Gastrocnemius medialis (tissue), 4 donors: ENCODE measurements at regions not wholly inside any gene's neighbourhood (a gene's known extent, or its start where the extent isn't known, plus 50 kb on each side); places are given as distances from the start of the nearest gene placed in this dataset.

Experiments used
- ATAC-seq, 2 donors: fragments of 150-250 bp; one replicate each; pipeline ENCODE4 v1.9.1; 2016
- DNase-seq, 2 donors: peaks; one replicate each; pipeline ENCODE4 v3.0.0-alpha.2; 2019
- H3K27ac ChIP-seq, 4 donors: fragments of 200-600 bp; sonication (generic); 1 replicate in 1 of 4; 2 replicates in 3 of 4; pipeline ENCODE4 v1.5.1; 2016 to 2018; ENCODE audit warnings: mild to moderate bottlenecking in 2 of 4, moderate library complexity in 1 of 4
- H3K27me3 ChIP-seq, 3 donors: fragments of 200-600 bp; sonication (generic) in 2 of 3; 1 replicate in 1 of 3; 2 replicates in 2 of 3; pipeline versions ENCODE4 v1.5.1 to v1.6.0; 2016 to 2019; ENCODE audit warnings: mild to moderate bottlenecking in 1 of 3, moderate library complexity in 1 of 3
- H3K36me3 ChIP-seq, 2 donors: fragments of 200-600 bp; sonication (generic) in 1 of 2; one replicate each; pipeline ENCODE4 v1.5.1; 2017 to 2018
- H3K4me1 ChIP-seq, 2 donors: fragments of 200-600 bp; sonication (generic) in 1 of 2; one replicate each; pipeline ENCODE4 v1.5.1; 2016 to 2017; ENCODE audit warnings: mild to moderate bottlenecking in 2 of 2
- H3K4me3 ChIP-seq, 4 donors: fragments of 200-600 bp; sonication (generic) in 3 of 4; 1 replicate in 1 of 4; 2 replicates in 3 of 4; pipeline ENCODE4 v1.5.1; 2016 to 2019; ENCODE audit warnings: mild to moderate bottlenecking in 2 of 4
- H3K9me3 ChIP-seq, 3 donors: fragments of 200-600 bp; sonication (generic) in 2 of 3; 1 replicate in 1 of 3; 2 replicates in 2 of 3; pipeline ENCODE4 v1.5.1; 2016 to 2019
- POLR2A ChIP-seq, 2 donors: fragments of 450-650 bp; IDR thresholded peaks; one replicate each; pipeline ENCODE4 v1.6.1; 2017; ENCODE audit warnings: antibody characterized with exemption in 2 of 2, mild to moderate bottlenecking in 2 of 2, moderate library complexity in 2 of 2
- in situ Hi-C, 4 donors: fragments of 200-750 bp; cut with MboI; loops; one replicate each; pipeline versions ENCODE4 v1.15.0 to v1.8.0; 2017; ENCODE audit warnings: low sequenced_read_pairs in 4 of 4
- intact Hi-C: fragments of 100-400 bp; cut with DNase I; formaldehyde crosslinking; loops from one replicate; pipeline ENCODE4 v1.15.1; 2023; ENCODE audit warnings: low total_unique reads
- TF ChIP-seq, protein P1 (sequence below), 5 experiments: fragments of 450-650 bp in 3 of 5; fragments of 200-600 bp in 2 of 5; sonication (generic) in 2 of 5; IDR thresholded peaks in 4 of 5; conservative IDR thresholded peaks in 1 of 5; 1 replicate in 4 of 5; 2 replicates in 1 of 5; pipeline ENCODE4 v1.5.1; 2016 to 2019; ENCODE audit warnings: antibody characterized with exemption in 5 of 5, mild to moderate bottlenecking in 3 of 5, moderate library complexity in 3 of 5

DNA sequence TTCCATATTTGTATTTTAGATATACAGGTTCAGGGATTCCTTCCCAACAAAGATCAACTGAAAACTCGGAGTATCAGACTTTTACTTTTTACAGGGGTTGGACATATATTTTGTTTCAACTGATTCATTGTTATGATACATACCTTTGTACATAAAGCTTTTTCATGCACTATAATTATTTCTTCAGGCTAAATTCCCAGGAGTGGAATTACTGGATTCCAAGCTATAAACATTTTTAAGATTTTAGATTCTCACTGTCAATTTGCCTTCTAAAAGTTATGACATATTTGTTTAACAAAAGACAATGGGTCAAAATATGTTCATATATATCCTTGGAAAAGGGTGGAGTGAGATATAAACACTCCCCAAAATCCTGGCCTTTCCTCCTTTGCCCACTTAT lies 449.0 kb downstream of the PDCD6IP start:
- no peaks in the 10 kb centered on the region for H3K36me3 ChIP-seq
- intact Hi-C loops (no loop called here), in situ Hi-C loops (loop anchor here in 1 of 4 donors (10.0 kb wide), 1 partner anchor 63 kb away; no protein-coding TSS in a partner anchor)
- no peaks in the 10 kb centered on the region for H3K4me1 ChIP-seq
- H3K4me3 ChIP-seq = no peak overlapping the region
- no peaks in the 10 kb centered on the region for H3K27me3 ChIP-seq
- no peaks in the 10 kb centered on the region for H3K9me3 ChIP-seq
- no peak overlapping the region for H3K27ac ChIP-seq
- ATAC-seq = no peak
- TF ChIP-seq, protein P1, sequence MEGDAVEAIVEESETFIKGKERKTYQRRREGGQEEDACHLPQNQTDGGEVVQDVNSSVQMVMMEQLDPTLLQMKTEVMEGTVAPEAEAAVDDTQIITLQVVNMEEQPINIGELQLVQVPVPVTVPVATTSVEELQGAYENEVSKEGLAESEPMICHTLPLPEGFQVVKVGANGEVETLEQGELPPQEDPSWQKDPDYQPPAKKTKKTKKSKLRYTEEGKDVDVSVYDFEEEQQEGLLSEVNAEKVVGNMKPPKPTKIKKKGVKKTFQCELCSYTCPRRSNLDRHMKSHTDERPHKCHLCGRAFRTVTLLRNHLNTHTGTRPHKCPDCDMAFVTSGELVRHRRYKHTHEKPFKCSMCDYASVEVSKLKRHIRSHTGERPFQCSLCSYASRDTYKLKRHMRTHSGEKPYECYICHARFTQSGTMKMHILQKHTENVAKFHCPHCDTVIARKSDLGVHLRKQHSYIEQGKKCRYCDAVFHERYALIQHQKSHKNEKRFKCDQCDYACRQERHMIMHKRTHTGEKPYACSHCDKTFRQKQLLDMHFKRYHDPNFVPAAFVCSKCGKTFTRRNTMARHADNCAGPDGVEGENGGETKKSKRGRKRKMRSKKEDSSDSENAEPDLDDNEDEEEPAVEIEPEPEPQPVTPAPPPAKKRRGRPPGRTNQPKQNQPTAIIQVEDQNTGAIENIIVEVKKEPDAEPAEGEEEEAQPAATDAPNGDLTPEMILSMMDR (IDR thresholded peaks at IDR 0.05 in 4 of 5, conservative IDR thresholded peaks at IDR 0.05 in 1 of 5) = no peak
- TF ChIP-seq POLR2A (IDR thresholded peaks at IDR 0.05) = no peak
- DNase-seq = no peak

DNA sequence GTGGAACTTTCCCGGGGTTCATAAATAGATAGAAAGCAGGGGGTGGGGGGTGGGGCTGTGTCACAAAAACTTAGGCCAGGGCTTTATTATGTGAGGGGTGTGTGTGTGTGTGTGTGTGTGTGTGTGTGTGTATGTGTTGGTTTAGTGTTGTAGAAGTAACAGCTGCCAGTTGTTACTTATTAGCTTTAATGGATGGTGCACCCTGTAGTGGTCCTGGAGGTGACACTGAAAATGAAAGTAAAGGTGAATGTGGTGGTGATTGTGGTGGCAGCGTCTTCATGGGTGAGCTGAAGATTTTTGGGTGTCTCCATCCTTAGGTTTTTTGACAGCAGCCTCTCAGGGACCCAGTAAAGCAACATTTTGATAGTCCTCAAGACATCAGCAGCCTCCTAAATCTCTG lies 449.9 kb downstream of the PDCD6IP start:
- no peaks in the 10 kb centered on the region for H3K36me3 ChIP-seq
- no peak for ATAC-seq

DNA sequence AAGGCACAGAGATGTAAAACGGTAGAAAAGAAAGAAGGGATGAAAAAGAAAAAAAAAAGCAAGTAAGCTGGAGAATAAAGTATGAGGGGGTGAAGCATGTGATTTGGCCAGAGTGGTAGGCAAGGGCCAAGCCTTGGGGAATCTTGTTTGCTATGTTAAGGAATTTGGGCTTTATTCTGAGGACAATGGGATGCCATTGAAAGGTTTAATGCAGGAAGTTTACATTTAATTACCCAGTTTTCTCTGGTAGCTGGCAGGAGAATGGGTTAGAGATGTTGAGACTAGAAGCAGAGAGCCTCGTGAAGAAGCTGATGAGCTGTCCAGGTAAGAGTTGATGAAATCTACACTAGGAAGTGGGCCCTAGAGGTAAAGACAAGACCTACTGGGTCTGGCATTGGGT lies 455.9 kb downstream of the PDCD6IP start:
- Histone ChIP-seq H3K9me3 (no peaks in the 10 kb centered on the region), H3K4me3 (no peak overlapping the region), H3K27ac (no peak overlapping the region), H3K36me3 (no peaks in the 10 kb centered on the region), H3K27me3 (no peaks in the 10 kb centered on the region), H3K4me1 (no peaks in the 10 kb centered on the region)
- ATAC-seq = no peak
- in situ Hi-C loops = no loop called here
- DNase-seq = no peak
- TF ChIP-seq POLR2A (IDR thresholded peaks at IDR 0.05) = no peak
- TF ChIP-seq, protein P1 (IDR thresholded peaks at IDR 0.05 in 4 of 5, conservative IDR thresholded peaks at IDR 0.05 in 1 of 5) = no peak
- intact Hi-C loops = no loop called here

More for the DNA sequence above, 449.9 kb downstream of the PDCD6IP start:
- TF ChIP-seq, protein P1 (IDR thresholded peaks at IDR 0.05 in 4 of 5, conservative IDR thresholded peaks at IDR 0.05 in 1 of 5) = no peak
- TF ChIP-seq POLR2A (IDR thresholded peaks at IDR 0.05) = no peak
- DNase-seq = no peak
- intact Hi-C loops = no loop called here
- H3K27ac ChIP-seq = no peak overlapping the region
- no peaks in the 10 kb centered on the region for H3K9me3 ChIP-seq
- in situ Hi-C loops = loop anchor here in 1 of 4 donors (10.0 kb wide), 1 partner anchor 64 kb away; no protein-coding TSS in a partner anchor
- H3K27me3 ChIP-seq = no peaks in the 10 kb centered on the region
- no peaks in the 10 kb centered on the region for H3K4me1 ChIP-seq
- H3K4me3 ChIP-seq = no peak overlapping the region

DNA sequence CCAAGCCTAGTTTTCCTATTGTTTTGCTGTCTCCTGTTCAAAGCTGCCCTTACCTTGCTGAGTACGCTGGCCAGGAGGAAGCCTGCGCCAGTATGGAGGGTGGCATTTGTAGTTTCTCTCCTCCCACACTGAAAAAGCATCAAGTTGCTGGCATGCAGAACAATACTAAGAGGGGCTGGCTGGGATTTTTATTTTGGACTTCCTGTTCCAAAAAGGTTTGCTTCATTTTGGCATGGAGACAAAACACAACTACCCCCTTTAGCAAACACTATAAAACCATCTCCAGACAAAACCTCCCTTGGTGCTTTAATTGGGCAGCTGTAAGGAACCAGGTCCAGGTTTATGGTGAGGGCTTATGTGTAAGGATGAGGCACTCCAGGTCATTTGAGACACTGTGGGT lies 457.6 kb downstream of the PDCD6IP start:
- intact Hi-C loops (no loop called here), in situ Hi-C loops (no loop called here)
- no peak for TF ChIP-seq POLR2A (IDR thresholded peaks at IDR 0.05)
- TF ChIP-seq, protein P1 (IDR thresholded peaks at IDR 0.05 in 4 of 5, conservative IDR thresholded peaks at IDR 0.05 in 1 of 5) = no peak
- DNase-seq (no peak), ATAC-seq (no peak)
- H3K27me3 ChIP-seq = no peaks in the 10 kb centered on the region
- H3K9me3 ChIP-seq = no peaks in the 10 kb centered on the region
- H3K4me3 ChIP-seq = no peak overlapping the region
- no peaks in the 10 kb centered on the region for H3K4me1 ChIP-seq
- H3K27ac ChIP-seq = no peak overlapping the region
- no peaks in the 10 kb centered on the region for H3K36me3 ChIP-seq

DNA sequence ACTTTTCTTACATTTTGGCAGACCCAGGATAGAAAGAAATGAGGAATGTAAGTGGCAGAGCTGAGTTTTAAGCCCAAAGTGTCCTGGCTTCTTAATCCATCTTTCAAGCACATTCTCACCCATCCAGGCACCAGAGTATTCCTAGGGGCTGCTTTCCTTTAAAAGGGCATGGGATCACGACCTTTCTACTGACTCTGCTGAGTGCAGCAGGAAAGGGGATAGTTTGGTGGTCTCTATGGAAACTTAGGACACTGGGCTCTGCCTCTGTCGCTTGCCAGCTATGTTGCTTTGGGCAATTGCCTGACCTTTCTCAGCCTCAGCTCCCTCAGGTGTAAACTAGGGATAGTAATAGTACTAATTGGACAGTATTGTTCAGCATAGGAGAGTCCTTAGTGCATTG lies 458.4 kb downstream of the PDCD6IP start:
- ATAC-seq (no peak), DNase-seq (no peak)
- no peak for TF ChIP-seq POLR2A (IDR thresholded peaks at IDR 0.05)
- TF ChIP-seq, protein P1 (IDR thresholded peaks at IDR 0.05 in 4 of 5, conservative IDR thresholded peaks at IDR 0.05 in 1 of 5) = no peak
- intact Hi-C loops = no loop called here
- in situ Hi-C loops = no loop called here
- Histone ChIP-seq H3K27me3 (no peaks in the 10 kb centered on the region), H3K9me3 (no peaks in the 10 kb centered on the region), H3K4me3 (no peak overlapping the region), H3K36me3 (no peaks in the 10 kb centered on the region), H3K27ac (no peak overlapping the region), H3K4me1 (no peaks in the 10 kb centered on the region)
